ENCODE measurements at regions not wholly inside any gene's neighbourhood (a gene's known extent, or its start where the extent isn't known, plus 50 kb on each side); places are given as distances from the start of the nearest gene placed in this dataset.

GRCh38 chr10:78504181-78504580, 470.5 kb downstream of the RPS24 start:
- DNase-seq (ENCODE audit: low read depth in 4 of 4, low spot score in 1 of 4) = no peak

GRCh38 chr10:78505657-78506056, 472.0 kb downstream of the RPS24 start:
- no peak for DNase-seq (ENCODE audit: low read depth in 4 of 4, low spot score in 1 of 4)

DNA sequence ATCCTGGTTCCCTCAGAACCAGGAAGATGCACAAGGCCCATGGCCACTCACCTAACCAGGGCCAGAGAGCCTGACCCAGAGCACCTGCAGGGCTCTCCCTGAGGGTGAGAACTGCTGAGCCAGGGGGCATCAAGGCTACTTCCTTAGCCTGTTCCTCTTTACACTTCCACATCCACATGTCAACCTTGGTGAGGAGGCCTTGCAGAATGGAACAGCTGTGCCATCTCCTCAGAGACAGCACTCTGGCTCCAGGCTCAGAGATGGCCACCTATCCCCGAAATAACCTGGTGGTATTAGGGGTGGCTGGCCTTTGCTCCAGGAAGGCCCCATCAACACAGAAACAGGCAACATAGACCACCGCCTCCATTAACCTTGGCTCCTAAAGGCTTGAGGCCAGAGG, 473.0 kb downstream of the RPS24 start:
- no peak for DNase-seq (ENCODE audit: low read depth in 4 of 4, low spot score in 1 of 4)

GRCh38 chr10:78507510-78508160, 474.0 kb downstream of the RPS24 start:
- DNase-seq (ENCODE audit: low read depth in 4 of 4, low spot score in 1 of 4) = no peak

DNA sequence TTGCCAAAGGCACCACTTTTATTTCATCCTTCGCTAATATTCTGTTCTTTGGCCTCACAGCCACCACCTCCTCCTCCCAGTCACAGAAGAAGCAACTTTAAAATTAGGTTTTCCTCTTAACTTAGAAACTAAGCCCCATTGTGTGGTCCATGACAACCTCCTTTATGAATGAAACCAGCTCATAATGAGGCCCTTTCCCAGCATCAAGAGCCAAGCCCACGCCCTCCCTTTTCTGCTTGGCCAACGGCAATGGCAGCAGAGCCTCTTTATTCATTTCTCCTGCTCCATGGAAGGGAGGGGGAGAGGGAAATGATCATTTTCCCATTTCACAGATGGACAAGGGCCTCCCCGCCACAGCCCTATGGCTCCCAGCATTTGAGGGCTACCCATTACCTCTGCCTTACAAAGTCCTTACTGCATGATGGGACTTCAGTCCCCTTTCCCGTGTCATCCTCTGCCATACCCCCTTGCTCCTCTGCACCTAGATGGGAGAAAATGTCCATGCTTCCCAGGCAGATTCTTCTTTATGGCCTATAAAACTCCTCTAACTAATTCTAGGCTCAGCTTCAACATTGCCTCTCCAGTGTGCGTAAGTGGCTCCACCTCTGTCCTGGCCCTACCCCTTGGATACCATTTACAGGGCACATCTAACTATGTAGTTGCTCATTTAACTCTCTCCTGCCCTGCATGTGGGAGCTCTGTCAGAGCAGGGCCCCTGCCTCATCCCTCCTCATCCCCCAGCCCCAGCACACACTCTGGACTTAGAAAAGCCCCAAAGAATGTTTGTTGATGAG, 475.5 kb downstream of the RPS24 start:
- DNase-seq (ENCODE audit: low read depth in 4 of 4, low spot score in 1 of 4) = no peak

DNA sequence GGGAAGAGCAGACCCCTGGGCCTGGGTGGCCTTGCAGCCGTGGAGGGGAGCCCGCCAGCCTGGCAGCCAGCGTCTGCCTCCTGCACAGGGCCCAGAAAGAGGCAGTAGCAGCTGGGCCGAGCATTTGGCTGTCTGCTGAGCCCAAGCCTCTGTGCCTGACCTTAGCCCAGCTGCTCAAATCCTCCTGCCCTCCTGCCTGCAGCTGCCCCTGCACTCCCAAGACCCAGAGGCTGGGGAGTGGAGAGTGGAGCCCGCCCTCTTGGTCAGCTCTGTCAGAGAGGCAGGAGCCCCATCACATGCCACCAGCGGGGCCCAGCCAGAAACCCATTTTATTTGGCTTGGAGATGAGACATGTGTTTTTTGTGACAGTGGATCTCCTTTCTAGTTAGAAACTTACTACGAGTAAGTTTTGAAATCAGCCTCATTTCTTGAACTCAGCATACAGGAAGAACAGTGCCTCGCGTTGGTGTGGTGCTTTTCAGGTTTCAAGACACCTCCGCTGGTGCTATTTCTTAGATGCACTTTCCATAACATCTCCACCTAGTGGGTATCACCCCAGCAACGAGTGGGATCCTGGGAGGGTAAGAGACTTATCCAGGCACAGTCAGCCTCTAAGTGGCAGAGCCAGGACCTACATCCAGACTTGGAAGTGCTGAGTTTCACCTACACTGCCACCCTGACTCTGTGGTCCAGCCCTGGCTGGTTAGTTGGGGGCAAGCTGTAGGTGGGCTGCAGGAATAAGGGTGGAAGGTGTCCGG, 477.1 kb downstream of the RPS24 start:
- DNase-seq (ENCODE audit: low read depth in 4 of 4, low spot score in 1 of 4) = no peak

GRCh38 chr10:78511324-78512204, 477.9 kb downstream of the RPS24 start:
- DNase-seq (ENCODE audit: low read depth in 4 of 4, low spot score in 1 of 4) = no peak

DNA sequence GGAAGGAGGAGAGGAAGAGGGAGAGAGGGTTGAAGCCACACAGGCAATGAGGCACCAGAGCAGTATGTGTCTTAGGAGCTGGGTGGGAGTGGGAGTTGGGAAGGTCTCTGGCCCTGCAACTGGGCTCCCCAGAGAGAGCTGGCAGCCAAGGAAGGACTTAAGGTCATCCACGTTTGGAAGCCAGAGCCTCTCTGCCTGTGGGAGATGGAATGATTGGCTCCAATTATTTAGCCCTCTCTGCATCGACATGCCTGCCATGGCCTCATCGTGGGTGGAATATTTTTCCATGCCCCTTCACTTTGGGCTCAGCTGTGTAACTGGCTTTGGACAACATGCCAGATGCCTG, 478.5 kb downstream of the RPS24 start:
- no peak for DNase-seq (ENCODE audit: low read depth in 4 of 4, low spot score in 1 of 4)

DNA sequence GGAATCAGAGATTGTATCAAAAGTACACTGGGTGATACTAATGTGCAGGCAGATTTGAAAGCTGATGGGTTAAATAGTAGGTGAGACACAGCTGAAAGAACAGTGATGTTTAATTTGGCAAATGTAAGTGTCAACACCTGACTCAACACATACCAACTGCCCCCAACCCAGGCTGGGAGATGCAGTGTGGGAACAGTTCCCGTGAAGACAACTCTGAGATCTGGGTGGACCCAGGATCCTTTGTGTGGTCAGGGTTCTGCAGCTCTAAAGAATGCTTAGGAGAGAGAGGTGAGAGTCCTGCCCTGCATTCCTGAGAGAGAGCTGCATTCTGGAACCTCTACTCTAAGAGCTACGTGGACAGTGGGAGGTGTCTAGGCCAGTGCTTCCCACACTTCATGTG, 479.7 kb downstream of the RPS24 start:
- no peak for DNase-seq (ENCODE audit: low read depth in 4 of 4, low spot score in 1 of 4)

GRCh38 chr10:78513986-78514385, 480.3 kb downstream of the RPS24 start:
- DNase-seq (ENCODE audit: low read depth in 4 of 4, low spot score in 1 of 4) = no peak

DNA sequence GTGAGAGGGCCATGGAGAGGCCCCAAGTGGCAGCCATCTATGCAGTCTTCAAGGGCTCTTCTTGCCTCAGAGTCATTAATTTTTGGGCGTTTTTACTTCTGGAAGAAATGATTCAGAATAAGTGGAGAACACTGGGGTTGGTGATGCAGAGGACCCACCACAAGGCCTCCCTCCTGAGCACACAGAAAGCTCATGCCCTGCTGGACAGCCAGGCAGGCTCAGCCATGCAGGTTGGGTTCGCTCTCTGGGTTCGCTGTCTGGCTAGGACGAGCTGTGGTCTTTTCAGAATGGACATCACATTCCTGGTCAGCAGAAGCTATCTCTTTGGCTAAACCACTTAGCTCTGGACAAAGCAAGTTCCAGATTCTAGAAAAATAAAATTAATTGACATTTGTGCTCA, 480.8 kb downstream of the RPS24 start:
- DNase-seq (ENCODE audit: low read depth in 4 of 4, low spot score in 1 of 4) = no peak

GRCh38 chr10:78515038-78515872, 481.6 kb downstream of the RPS24 start:
- DNase-seq (ENCODE audit: low read depth in 4 of 4, low spot score in 1 of 4) = no peak

- DNase-seq (ENCODE audit: low read depth in 4 of 4, low spot score in 1 of 4) = no peak
Measured at GRCh38 chr10:78515873-78516153, 482.1 kb downstream of the RPS24 start.

GRCh38 chr10:78516236-78516635, 482.6 kb downstream of the RPS24 start:
- no peak for DNase-seq (ENCODE audit: low read depth in 4 of 4, low spot score in 1 of 4)

DNA sequence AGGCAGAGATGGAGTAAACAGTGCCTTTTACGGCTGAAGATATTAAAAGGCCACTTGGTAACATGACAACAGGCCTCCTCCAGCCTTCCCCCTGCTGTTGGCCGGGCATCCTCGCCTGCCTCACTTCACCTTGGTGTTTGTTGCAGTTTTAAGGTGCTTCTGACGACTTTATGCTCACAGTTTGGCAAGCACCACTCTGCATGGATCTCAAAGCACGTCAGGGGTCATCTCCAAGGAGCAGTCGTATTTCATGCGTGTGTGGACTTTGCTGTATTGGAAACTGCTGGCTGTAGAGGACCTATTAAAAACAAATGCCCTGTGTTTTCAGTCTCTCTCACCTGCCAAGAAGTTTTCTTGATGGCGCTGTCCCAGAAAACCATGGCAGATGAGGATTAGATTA, 483.1 kb downstream of the RPS24 start:
- no peak for DNase-seq (ENCODE audit: low read depth in 4 of 4, low spot score in 1 of 4)

DNA sequence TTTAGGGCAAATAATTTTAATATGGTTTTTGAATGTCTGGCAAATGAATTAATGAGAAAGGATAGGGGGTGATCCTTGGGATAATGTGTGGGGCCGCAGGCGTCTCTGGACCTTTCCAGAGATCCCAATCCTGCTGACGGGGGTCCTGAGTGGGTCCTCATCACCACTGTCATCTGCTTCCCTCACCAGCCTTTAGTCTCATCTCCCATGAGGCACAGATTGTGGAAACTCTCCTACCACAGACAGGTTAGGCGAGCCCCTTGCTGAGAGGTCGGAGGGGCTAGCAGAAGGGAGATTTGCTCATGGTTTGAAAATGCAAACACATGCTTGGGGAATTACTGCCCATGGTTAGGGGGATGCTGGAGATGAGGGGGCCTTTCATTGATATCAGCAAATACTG, 484.6 kb downstream of the RPS24 start:
- no peak for DNase-seq (ENCODE audit: low read depth in 4 of 4, low spot score in 1 of 4)

DNA sequence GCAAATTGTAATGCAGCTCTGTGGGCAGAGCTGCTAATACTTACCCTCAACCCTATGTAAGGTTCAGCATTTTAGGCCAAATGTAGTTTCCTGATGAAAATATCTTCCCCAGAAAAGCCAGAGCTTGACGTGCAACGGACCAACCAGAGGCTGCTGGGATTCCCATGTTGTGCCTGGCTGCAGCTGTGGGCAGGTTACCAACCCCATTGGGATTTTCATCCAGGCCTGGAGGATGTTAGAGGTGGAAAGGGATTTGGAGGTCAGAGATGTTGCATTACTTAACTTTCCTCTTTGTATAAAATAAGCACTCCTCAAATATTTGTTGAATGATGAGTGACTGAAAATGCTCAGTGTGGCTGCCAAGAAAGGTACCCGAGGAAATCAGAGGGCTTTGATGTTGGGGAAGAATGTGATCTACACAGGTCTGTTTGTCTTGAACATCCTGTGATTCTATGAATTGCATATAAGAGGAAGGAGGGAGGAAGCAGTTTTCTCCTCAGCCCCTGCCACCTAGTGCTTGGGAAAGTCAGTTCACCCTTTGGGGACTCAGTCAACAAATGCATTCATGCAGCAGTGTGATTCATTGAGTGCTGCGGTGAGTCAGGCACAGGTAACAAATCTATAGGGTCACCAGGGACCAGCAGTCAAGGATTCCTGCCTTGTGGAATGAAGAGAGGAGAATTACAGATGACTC, 487.2 kb downstream of the RPS24 start:
- DNase-seq (ENCODE audit: low read depth in 4 of 4, low spot score in 1 of 4) = no peak

- no peak for DNase-seq (ENCODE audit: low read depth in 4 of 4, low spot score in 1 of 4)
Measured at GRCh38 chr10:78523453-78523852, 489.8 kb downstream of the RPS24 start.

DNA sequence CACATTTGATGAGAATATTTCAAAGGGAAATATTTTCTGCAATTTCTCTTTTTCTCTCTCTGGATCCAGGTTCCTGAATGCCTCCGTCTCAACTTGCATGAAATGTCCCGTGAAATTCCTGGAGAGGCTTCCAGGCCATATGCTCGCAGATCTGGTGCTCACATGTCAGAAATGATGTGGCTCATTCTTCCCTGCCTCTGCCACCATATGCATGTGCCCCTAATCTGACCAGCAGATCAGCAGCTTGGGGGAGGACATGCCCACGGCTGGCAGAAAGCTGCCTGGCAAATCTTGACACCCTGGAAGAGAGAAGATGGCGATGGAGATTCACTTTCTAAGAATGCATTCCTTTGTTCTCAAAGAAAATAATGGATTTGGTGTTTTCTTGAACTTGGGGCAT, 490.7 kb downstream of the RPS24 start:
- DNase-seq (ENCODE audit: low read depth in 4 of 4, low spot score in 1 of 4) = no peak

- no peak for DNase-seq (ENCODE audit: low read depth in 4 of 4, low spot score in 1 of 4)
Measured at GRCh38 chr10:78524941-78525340, 491.3 kb downstream of the RPS24 start.
